ENCODE measurements at regions not wholly inside any gene's neighbourhood (a gene's known extent, or its start where the extent isn't known, plus 50 kb on each side); places are given as distances from the start of the nearest gene placed in this dataset.

- Histone ChIP-seq H3K27me3 (ENCODE audit: control insufficient read depth, low read length) (0 out of 2 replicates have a peak, but pooled peaks cover 3% of the 10 kb centered on the region), H3K4me1 (ENCODE audit: control insufficient read depth, low read length) (no peaks in the 10 kb centered on the region), H4K20me1 (ENCODE audit: control insufficient read depth, insufficient read depth, low read depth, low read length) (no peaks in the 10 kb centered on the region), H3K79me2 (ENCODE audit: control insufficient read depth, low read length) (no peaks in the 10 kb centered on the region), H3K4me2 (ENCODE audit: low read length) (no peak overlapping the region), H3F3A (ENCODE audit: control insufficient read depth, insufficient read depth) (no peaks in the 10 kb centered on the region), H3K9me3 (ENCODE audit: control insufficient read depth, insufficient read depth, low read length) (no peaks in the 10 kb centered on the region), H3K4me3 (ENCODE audit: low read length) (no peak overlapping the region), H3K27ac (ENCODE audit: low read depth, low read length) (no peak overlapping the region), H3K9me2 (replicated peaks; ENCODE audit: control insufficient read depth, low read length) (no peaks in the 10 kb centered on the region), H3K36me3 (ENCODE audit: control insufficient read depth, low read length) (no peaks in the 10 kb centered on the region)
- TF ChIP-seq CTCF (IDR thresholded peaks at IDR 0.05; ENCODE audit: low read depth, low read length, poor library complexity, severe bottlenecking) (no peak), EZH2phosphoT487 (IDR thresholded peaks at IDR 0.05; ENCODE audit: borderline replicate concordance, low read length) (no peak)
These were observed 630.2 kb downstream of the DHX35 start for GRCh38 chr20:39592371-39592770.

- TF ChIP-seq EZH2phosphoT487 (IDR thresholded peaks at IDR 0.05; ENCODE audit: borderline replicate concordance, low read length): no peak
- TF ChIP-seq CTCF (IDR thresholded peaks at IDR 0.05; ENCODE audit: low read depth, low read length, poor library complexity, severe bottlenecking): no peak
- Histone ChIP-seq H3K9me3 (ENCODE audit: control insufficient read depth, insufficient read depth, low read length) (no peaks in the 10 kb centered on the region), H3K27me3 (ENCODE audit: control insufficient read depth, low read length) (0 out of 2 replicates have a peak, but pooled peaks cover 3% of the 10 kb centered on the region), H3K4me1 (ENCODE audit: control insufficient read depth, low read length) (no peaks in the 10 kb centered on the region), H3K36me3 (ENCODE audit: control insufficient read depth, low read length) (no peaks in the 10 kb centered on the region), H3K27ac (ENCODE audit: low read depth, low read length) (no peak overlapping the region), H3K4me3 (ENCODE audit: low read length) (no peak overlapping the region), H3K9me2 (replicated peaks; ENCODE audit: control insufficient read depth, low read length) (no peaks in the 10 kb centered on the region), H3F3A (ENCODE audit: control insufficient read depth, insufficient read depth) (no peaks in the 10 kb centered on the region), H4K20me1 (ENCODE audit: control insufficient read depth, insufficient read depth, low read depth, low read length) (no peaks in the 10 kb centered on the region), H3K4me2 (ENCODE audit: low read length) (no peak overlapping the region), H3K79me2 (ENCODE audit: control insufficient read depth, low read length) (no peaks in the 10 kb centered on the region)
These were observed 626.1 kb downstream of the DHX35 start for GRCh38 chr20:39588148-39588757.

DNA sequence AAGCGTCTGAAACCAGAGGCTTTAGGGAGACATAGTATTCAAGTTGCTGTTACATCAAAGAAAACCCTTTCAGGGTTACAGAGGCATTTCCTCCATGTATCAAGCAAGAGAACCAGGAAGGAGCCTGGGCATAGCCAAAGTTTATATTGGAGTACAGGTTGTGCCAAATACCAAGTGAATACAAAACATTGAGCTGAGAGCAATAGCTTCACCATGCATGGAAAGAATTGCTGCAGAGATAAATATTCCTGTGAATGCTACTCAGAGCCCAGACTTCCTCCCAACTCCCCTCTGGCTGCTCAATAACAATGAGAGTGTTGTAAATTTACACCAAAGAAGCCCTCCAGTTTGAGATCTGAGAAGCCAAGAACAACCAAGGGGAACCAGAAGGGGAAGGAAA is 618.9 kb downstream of the DHX35 start:
- no peaks in the 10 kb centered on the region for H3K9me3 ChIP-seq (ENCODE audit: control insufficient read depth, insufficient read depth, low read length)
- no peaks in the 10 kb centered on the region for H3K79me2 ChIP-seq (ENCODE audit: control insufficient read depth, low read length)
- no peaks in the 10 kb centered on the region for H3K27me3 ChIP-seq (ENCODE audit: control insufficient read depth, low read length)
- H3K9me2 ChIP-seq (replicated peaks; ENCODE audit: control insufficient read depth, low read length): no peaks in the 10 kb centered on the region
- TF ChIP-seq CTCF (IDR thresholded peaks at IDR 0.05; ENCODE audit: low read depth, low read length, poor library complexity, severe bottlenecking) (no peak), EZH2phosphoT487 (IDR thresholded peaks at IDR 0.05; ENCODE audit: borderline replicate concordance, low read length) (no peak)
- H3F3A ChIP-seq (ENCODE audit: control insufficient read depth, insufficient read depth): no peaks in the 10 kb centered on the region
- no peak overlapping the region for H3K27ac ChIP-seq (ENCODE audit: low read depth, low read length)
- H4K20me1 ChIP-seq (ENCODE audit: control insufficient read depth, insufficient read depth, low read depth, low read length): no peaks in the 10 kb centered on the region
- H3K4me3 ChIP-seq (ENCODE audit: low read length): no peak overlapping the region
- H3K4me2 ChIP-seq (ENCODE audit: low read length): no peak overlapping the region
- H3K4me1 ChIP-seq (ENCODE audit: control insufficient read depth, low read length): no peaks in the 10 kb centered on the region
- no peaks in the 10 kb centered on the region for H3K36me3 ChIP-seq (ENCODE audit: control insufficient read depth, low read length)

Measured in DOHH2 (cell line).